ENCODE measurements at regions not wholly inside any gene's neighbourhood (a gene's known extent, or its start where the extent isn't known, plus 50 kb on each side); places are given as distances from the start of the nearest gene placed in this dataset.
A peak's percentile ranks its signal among the peaks of the same experiment; 100 is the strongest.

DNA sequence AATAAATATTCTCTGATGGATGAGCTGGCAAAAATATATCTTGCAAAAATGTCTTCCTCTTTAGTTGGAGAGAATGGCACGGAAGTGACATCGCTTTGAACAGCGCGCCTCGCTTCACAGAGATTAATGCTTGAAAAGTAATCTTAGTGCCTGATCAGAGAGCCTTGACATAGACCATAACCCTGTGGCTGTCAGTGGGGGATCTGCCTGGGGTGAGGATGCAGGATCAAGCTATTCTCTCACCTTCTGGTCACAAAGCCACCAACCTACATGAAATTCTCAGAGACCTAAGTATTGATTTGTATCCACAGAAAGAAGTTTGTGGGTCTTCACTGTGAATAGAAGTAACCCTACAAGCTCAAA, 492.6 kb downstream of the LMO4 start:
- H3K27me3 ChIP-seq = no peaks in the 10 kb centered on the region
- no peak overlapping the region for H3K27ac ChIP-seq
- intact Hi-C loops (cut with DNase I) = no loop called here
- H3K4me3 ChIP-seq = no peak overlapping the region
- TF ChIP-seq, protein P1, sequence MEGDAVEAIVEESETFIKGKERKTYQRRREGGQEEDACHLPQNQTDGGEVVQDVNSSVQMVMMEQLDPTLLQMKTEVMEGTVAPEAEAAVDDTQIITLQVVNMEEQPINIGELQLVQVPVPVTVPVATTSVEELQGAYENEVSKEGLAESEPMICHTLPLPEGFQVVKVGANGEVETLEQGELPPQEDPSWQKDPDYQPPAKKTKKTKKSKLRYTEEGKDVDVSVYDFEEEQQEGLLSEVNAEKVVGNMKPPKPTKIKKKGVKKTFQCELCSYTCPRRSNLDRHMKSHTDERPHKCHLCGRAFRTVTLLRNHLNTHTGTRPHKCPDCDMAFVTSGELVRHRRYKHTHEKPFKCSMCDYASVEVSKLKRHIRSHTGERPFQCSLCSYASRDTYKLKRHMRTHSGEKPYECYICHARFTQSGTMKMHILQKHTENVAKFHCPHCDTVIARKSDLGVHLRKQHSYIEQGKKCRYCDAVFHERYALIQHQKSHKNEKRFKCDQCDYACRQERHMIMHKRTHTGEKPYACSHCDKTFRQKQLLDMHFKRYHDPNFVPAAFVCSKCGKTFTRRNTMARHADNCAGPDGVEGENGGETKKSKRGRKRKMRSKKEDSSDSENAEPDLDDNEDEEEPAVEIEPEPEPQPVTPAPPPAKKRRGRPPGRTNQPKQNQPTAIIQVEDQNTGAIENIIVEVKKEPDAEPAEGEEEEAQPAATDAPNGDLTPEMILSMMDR (IDR thresholded peaks at IDR 0.05) = no peak
- DNase-seq (ENCODE audit: low spot score in 2 of 2) = no peak
- no peaks in the 10 kb centered on the region for H3K4me1 ChIP-seq
- H3K36me3 ChIP-seq = no peaks in the 10 kb centered on the region
- H3K9me3 ChIP-seq = no peaks in the 10 kb centered on the region

GRCh38 chr1:87826681-87827251, 498.1 kb downstream of the LMO4 start:
- no peaks in the 10 kb centered on the region for H3K36me3 ChIP-seq
- H3K9me3 ChIP-seq = no peaks in the 10 kb centered on the region
- peak overlapping the region in 1 of 2 donors; percentile 32 for H3K4me3 ChIP-seq
- H3K27ac ChIP-seq = no peak overlapping the region
- peaks cover 0 to 3% of the 10 kb centered on the region in 2 donors for H3K4me1 ChIP-seq
- TF ChIP-seq, protein P1 (IDR thresholded peaks at IDR 0.05) = no peak
- intact Hi-C loops (cut with DNase I) = no loop called here
- H3K27me3 ChIP-seq = no peaks in the 10 kb centered on the region
- DNase-seq (ENCODE audit: low spot score in 2 of 2) = peak; percentile 17 to 65

GRCh38 chr1:87829360-87829759, 500.7 kb downstream of the LMO4 start:
- no peak for DNase-seq (ENCODE audit: low spot score in 2 of 2)
- TF ChIP-seq, protein P1 (IDR thresholded peaks at IDR 0.05) = no peak
- no peak overlapping the region for H3K4me3 ChIP-seq
- H3K9me3 ChIP-seq = no peaks in the 10 kb centered on the region
- H3K4me1 ChIP-seq = peaks cover 0 to 3% of the 10 kb centered on the region in 2 donors
- no peaks in the 10 kb centered on the region for H3K27me3 ChIP-seq
- no peaks in the 10 kb centered on the region for H3K36me3 ChIP-seq
- H3K27ac ChIP-seq = no peak overlapping the region
- intact Hi-C loops (cut with DNase I) = no loop called here

GRCh38 chr1:87830432-87830978, 501.8 kb downstream of the LMO4 start:
- Histone ChIP-seq H3K27ac (no peak overlapping the region), H3K36me3 (no peaks in the 10 kb centered on the region), H3K27me3 (no peaks in the 10 kb centered on the region), H3K4me1 (peaks cover 0 to 3% of the 10 kb centered on the region in 2 donors), H3K4me3 (no peak overlapping the region), H3K9me3 (no peaks in the 10 kb centered on the region)
- DNase-seq (ENCODE audit: low spot score in 2 of 2) = no peak
- intact Hi-C loops (cut with DNase I) = no loop called here
- TF ChIP-seq, protein P1 (IDR thresholded peaks at IDR 0.05) = no peak

DNA sequence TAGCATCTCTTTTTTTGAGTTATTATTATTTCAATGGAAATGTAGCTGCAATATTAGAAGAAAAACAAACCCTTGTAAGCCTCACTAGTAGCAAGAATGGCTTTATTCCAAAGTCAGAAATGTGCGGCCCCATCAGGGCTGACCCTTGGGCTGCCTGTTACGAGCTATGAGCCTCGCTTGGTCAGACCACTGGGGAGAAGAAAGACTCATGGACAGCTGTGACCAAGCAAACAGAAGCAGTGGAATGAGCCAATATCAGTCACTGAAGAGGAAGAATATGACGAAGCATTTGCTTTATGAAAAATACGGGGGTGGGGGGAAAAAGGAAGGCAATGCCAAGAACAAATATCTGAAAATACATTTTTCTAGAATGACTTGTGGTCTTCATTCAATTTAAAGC, 504.5 kb downstream of the LMO4 start:
- Histone ChIP-seq H3K9me3 (no peaks in the 10 kb centered on the region), H3K36me3 (no peaks in the 10 kb centered on the region), H3K27me3 (no peaks in the 10 kb centered on the region), H3K4me1 (no peaks in the 10 kb centered on the region), H3K4me3 (no peak overlapping the region), H3K27ac (no peak overlapping the region)
- DNase-seq (ENCODE audit: low spot score in 2 of 2) = no peak
- TF ChIP-seq, protein P1 (IDR thresholded peaks at IDR 0.05) = no peak
- intact Hi-C loops (cut with DNase I) = no loop called here

GRCh38 chr1:87834151-87834550, 505.5 kb downstream of the LMO4 start:
- Histone ChIP-seq H3K36me3 (no peaks in the 10 kb centered on the region), H3K27ac (no peak overlapping the region), H3K27me3 (no peaks in the 10 kb centered on the region), H3K9me3 (no peaks in the 10 kb centered on the region), H3K4me3 (no peak overlapping the region), H3K4me1 (no peaks in the 10 kb centered on the region)
- TF ChIP-seq, protein P1 (IDR thresholded peaks at IDR 0.05) = no peak
- intact Hi-C loops (cut with DNase I) = no loop called here
- no peak for DNase-seq (ENCODE audit: low spot score in 2 of 2)

Measured in ascending aorta (tissue), 2 donors.